ENCODE measurements at regions not wholly inside any gene's neighbourhood (a gene's known extent, or its start where the extent isn't known, plus 50 kb on each side); places are given as distances from the start of the nearest gene placed in this dataset.

- in situ Hi-C loops (cut with HindIII; ENCODE audit: low sequenced_read_pairs), result no loop called here
These were observed 808.9 kb upstream of the WWC1 start for GRCh38 chr5:167482555-167482954.

GRCh38 chr5:167485061-167485774, 806.2 kb upstream of the WWC1 start:
- in situ Hi-C loops (cut with HindIII; ENCODE audit: low sequenced_read_pairs), result no loop called here

- in situ Hi-C loops (cut with HindIII; ENCODE audit: low sequenced_read_pairs), result no loop called here
These were observed 803.1 kb upstream of the WWC1 start for GRCh38 chr5:167488371-167488770.

GRCh38 chr5:167489202-167489601, 802.2 kb upstream of the WWC1 start:
- in situ Hi-C loops (cut with HindIII; ENCODE audit: low sequenced_read_pairs), result no loop called here

GRCh38 chr5:167503926-167504720, 787.3 kb upstream of the WWC1 start:
- in situ Hi-C loops (cut with HindIII; ENCODE audit: low sequenced_read_pairs), result no loop called here

GRCh38 chr5:167507463-167508233, 783.8 kb upstream of the WWC1 start:
- in situ Hi-C loops (cut with HindIII; ENCODE audit: low sequenced_read_pairs), result no loop called here

- in situ Hi-C loops (cut with HindIII; ENCODE audit: low sequenced_read_pairs), result no loop called here
These were observed 782.4 kb upstream of the WWC1 start for GRCh38 chr5:167509076-167509475.

- in situ Hi-C loops (cut with HindIII; ENCODE audit: low sequenced_read_pairs), result loop anchor here (5.0 kb wide), 1 partner anchor 104 kb away; no protein-coding TSS in a partner anchor
These were observed 780.2 kb upstream of the WWC1 start for GRCh38 chr5:167511276-167511675.

- in situ Hi-C loops (cut with HindIII; ENCODE audit: low sequenced_read_pairs), result loop anchor here (5.0 kb wide), 1 partner anchor 105 kb away; no protein-coding TSS in a partner anchor
These were observed 779.3 kb upstream of the WWC1 start for GRCh38 chr5:167512111-167512510.

GRCh38 chr5:167513381-167513780, 778.1 kb upstream of the WWC1 start:
- in situ Hi-C loops (cut with HindIII; ENCODE audit: low sequenced_read_pairs), result loop anchor here (5.0 kb wide), 1 partner anchor 106 kb away; no protein-coding TSS in a partner anchor

- in situ Hi-C loops (cut with HindIII; ENCODE audit: low sequenced_read_pairs), result loop anchor here (5.0 kb wide), 1 partner anchor 107 kb away; no protein-coding TSS in a partner anchor
These were observed 777.0 kb upstream of the WWC1 start for GRCh38 chr5:167514461-167514860.

- in situ Hi-C loops (cut with HindIII; ENCODE audit: low sequenced_read_pairs), result no loop called here
These were observed 766.4 kb upstream of the WWC1 start for GRCh38 chr5:167525004-167525403.

- in situ Hi-C loops (cut with HindIII; ENCODE audit: low sequenced_read_pairs), result no loop called here
These were observed 762.8 kb upstream of the WWC1 start for GRCh38 chr5:167528651-167529050.

GRCh38 chr5:167530548-167530947, 760.9 kb upstream of the WWC1 start:
- in situ Hi-C loops (cut with HindIII; ENCODE audit: low sequenced_read_pairs), result no loop called here

GRCh38 chr5:167533814-167534795, 757.3 kb upstream of the WWC1 start:
- in situ Hi-C loops (cut with HindIII; ENCODE audit: low sequenced_read_pairs), result no loop called here

- in situ Hi-C loops (cut with HindIII; ENCODE audit: low sequenced_read_pairs), result no loop called here
These were observed 751.7 kb upstream of the WWC1 start for GRCh38 chr5:167539747-167540146.

GRCh38 chr5:167546270-167546669, 745.2 kb upstream of the WWC1 start:
- in situ Hi-C loops (cut with HindIII; ENCODE audit: low sequenced_read_pairs), result no loop called here

- in situ Hi-C loops (cut with HindIII; ENCODE audit: low sequenced_read_pairs), result no loop called here
These were observed 739.1 kb upstream of the WWC1 start for GRCh38 chr5:167552356-167552755.

GRCh38 chr5:167553511-167553910, 737.9 kb upstream of the WWC1 start:
- in situ Hi-C loops (cut with HindIII; ENCODE audit: low sequenced_read_pairs), result no loop called here
